ENCODE measurements at regions not wholly inside any gene's neighbourhood (a gene's known extent, or its start where the extent isn't known, plus 50 kb on each side); places are given as distances from the start of the nearest gene placed in this dataset.
"Not testable (repeated sequence)": the region's sequence is repeated elsewhere in the genome, so short reads cannot be mapped to it uniquely, and the experiment has no call there.

- DNase-seq (ENCODE audit: low read depth in 2 of 2), result not testable (repeated sequence)
Measured at GRCh38 chr4:30148828-30149227, 571.3 kb upstream of the PCDH7 start.

- DNase-seq (ENCODE audit: low read depth in 2 of 2), result not testable (repeated sequence)
Measured at GRCh38 chr4:30149539-30149938, 570.6 kb upstream of the PCDH7 start.

GRCh38 chr4:30153427-30153826 lies 566.7 kb upstream of the PCDH7 start:
- DNase-seq (ENCODE audit: low read depth in 2 of 2), result no peak

DNA sequence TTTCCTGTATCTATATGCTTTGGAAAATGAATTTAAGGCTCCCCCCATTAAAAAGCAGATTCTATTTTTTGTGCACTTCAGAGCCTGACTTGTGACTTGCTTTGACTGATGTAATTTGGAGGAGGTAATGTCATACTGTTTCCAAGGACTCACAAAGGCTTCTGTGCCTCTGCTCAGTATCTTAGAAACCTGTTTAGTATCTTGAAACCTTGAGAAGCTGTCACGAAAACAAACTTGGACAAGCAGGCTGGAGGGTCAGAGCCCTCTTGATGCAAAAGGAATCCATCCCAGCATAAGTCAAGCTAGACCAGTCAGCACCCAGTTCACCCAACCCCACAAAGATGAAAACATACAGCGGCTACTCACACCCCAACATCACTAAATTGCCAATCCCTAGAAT lies 560.0 kb upstream of the PCDH7 start:
- no peak for DNase-seq (ENCODE audit: low read depth in 2 of 2)

DNA sequence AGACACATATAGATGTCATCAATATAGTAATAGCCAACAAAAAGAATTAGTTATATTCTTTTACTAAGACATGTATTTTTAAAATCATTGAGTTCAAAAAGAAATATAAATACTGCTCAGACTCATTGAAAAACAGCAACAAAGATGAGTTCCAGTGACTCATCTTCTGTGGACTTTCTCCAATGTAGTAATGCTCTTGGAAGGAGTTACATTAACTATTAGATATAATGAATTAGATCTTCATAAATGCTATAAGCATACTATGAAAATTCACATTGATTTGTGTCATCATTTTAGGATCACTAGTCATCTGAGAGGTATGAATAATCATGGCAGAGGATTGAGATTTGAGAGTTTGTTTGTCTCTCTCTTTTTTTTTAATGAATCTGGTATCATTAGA lies 547.8 kb upstream of the PCDH7 start:
- DNase-seq (ENCODE audit: low read depth in 2 of 2), result no peak

DNA sequence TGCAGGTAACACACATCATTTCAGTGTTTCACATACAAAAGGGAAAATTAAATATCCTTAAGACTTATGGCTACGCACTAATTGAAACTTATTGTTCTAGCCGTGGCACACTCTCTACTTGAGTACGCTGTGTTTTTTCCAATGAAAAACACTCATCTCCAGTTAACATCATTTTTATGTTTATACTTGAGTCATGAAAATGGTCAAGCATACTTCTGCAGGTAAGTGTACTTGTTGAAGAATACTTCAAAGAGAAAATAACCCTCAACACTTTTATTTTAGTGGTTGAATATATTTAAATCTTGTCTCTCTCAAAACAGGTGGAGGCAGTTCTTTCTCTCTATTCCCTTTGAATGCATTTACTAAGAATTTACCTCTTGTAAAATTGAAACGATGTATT lies 538.7 kb upstream of the PCDH7 start:
- DNase-seq (ENCODE audit: low read depth in 2 of 2), result no peak

GRCh38 chr4:30181918-30182317 lies 538.3 kb upstream of the PCDH7 start:
- no peak for DNase-seq (ENCODE audit: low read depth in 2 of 2)

- no peak for DNase-seq (ENCODE audit: low read depth in 2 of 2)
Measured at GRCh38 chr4:30182786-30183185, 537.4 kb upstream of the PCDH7 start.

GRCh38 chr4:30191902-30192301 lies 528.3 kb upstream of the PCDH7 start:
- DNase-seq (ENCODE audit: low read depth in 2 of 2), result no peak

DNA sequence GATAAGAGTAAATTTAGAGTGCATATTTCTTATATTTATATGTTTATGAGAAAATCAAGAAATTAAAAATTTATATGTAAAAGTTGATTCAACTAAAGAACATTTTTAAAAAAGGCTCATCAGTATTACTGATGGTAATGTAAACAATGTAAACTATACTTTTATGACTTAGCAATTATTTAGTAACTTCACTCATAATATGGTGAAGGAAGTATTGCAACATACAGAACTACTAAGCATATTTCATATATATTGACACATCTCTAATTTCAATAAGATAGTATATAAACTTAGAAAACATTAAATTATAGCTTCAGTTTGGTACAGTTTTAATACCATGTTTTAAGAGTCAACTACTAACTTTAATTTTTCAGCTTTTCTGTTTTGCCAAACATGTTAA lies 512.8 kb upstream of the PCDH7 start:
- DNase-seq (ENCODE audit: low read depth in 2 of 2), result no peak

DNA sequence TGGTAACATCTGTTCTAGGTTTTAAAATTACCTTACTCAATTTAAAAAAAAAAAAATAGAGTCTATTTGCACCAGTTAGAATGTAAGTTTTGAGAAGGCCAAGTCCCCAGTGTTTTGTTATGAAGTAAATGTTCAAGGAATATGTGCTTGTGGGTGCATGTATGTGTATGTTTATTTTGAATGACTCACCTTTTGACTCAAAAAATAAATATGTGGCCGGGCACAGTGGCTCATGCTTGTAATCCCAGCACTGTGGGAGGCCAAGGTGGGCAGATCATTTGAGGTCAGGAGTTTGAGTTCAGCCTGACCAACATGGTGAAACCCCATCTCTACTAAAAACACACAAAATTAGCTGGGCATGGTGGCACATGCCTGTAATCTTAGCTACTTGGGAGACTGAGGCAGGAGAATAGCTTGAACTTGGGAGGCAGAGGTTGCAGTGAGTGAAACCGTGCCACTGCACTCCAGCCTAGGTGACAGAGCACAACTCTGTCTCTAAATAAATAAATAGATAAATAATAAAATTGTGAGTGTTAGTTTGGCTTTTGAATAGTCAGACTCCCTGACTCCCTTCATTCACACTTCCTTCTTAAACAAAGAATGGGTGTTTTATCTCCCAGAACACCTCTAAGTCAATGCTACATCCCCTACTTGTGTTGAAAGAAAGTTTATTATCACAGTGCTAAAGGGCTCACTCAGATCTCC lies 511.3 kb upstream of the PCDH7 start:
- DNase-seq (ENCODE audit: low read depth in 2 of 2), result no peak

- not testable (repeated sequence) for DNase-seq (ENCODE audit: low read depth in 2 of 2)
Measured at GRCh38 chr4:30215973-30216372, 504.2 kb upstream of the PCDH7 start.

DNA sequence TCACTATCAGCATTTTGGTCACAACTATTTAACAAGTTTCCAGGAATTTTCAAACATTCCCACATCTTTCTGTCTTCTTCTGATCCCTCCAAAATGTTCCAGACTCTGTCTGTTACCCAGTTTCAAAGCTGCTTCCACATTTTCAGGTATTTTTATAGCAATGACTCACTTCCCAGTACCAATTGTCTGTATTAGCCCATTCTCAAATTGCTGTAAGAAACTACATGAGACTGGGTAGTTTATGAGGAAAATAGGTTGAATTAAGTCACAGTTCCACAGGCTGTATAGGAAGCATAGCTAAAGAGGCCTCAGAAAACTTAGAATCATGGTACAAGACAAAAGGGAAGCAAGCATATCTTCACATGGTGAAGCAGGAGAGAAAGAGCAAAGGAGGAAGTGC lies 475.0 kb upstream of the PCDH7 start:
- DNase-seq (ENCODE audit: low read depth in 2 of 2), result no peak

DNA sequence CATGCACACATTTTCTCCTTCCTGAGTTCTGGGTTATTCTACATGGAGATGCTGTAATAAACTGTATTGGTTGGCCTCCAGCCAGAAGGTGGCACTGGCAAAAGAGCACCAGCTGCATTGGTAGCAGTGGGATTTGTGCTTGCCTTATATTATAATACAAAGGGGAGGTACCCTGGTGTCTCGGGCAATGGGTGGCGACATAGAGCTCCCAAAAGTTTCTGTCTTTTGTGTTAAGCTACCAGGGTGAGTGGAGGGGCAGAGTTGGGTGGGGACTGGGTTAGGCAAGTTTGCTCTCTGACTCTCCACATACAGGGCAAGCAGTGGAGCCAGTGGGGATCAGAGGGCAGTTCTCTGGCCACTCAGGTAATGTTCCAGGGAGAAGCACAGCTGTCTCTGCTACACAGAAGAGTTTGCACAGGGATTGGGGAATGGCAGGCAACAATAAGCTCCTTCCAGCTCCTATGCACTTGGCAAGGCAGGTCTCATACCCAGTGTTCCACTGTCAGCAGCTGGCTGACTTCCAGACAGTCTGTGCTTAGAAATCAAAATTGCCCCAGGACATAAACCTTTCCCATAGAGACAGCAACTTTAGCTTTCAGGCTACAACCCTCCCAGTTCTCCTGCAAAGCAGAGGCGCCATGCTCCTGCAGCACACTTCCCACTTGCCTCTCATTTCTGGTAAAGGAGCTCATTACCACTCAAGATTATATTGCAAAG lies 463.9 kb upstream of the PCDH7 start:
- DNase-seq (ENCODE audit: low read depth in 2 of 2), result no peak

DNA sequence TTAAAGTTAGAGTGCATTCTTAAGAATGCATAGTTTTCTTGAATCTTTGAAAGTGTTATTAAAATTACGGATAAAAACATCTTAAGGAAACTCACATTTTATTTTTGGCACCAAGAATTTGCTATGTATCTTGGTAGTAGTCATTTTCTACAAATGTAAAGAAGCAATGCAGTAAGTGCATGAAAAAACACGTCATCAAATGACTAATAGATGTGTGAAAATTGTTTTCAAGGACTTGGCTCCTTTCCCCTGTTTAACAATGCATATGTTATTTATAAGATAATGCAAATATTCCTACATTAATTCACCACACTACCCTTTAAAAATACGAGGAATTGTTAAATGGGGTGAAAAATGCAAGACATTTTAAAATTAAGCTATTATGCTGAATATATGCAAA lies 461.2 kb upstream of the PCDH7 start:
- DNase-seq (ENCODE audit: low read depth in 2 of 2), result no peak

DNA sequence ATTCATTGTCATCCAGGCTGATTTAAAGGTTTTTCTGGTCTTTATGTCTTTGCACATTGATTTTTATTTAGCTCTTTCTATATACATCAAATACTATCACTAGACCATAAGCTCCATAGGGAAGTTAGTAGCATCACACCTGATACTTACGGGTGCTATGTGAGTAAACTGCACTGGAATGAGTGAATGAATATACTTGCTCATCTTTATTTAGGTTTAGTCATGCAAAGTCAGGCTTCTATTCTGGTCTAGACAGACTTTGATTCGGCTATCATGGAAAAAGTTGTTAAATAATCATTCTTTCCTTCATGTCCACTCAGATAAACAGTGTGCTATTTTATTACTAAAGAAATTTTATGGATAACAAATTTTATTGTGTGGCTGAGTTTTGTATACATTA lies 457.8 kb upstream of the PCDH7 start:
- no peak for DNase-seq (ENCODE audit: low read depth in 2 of 2)

DNA sequence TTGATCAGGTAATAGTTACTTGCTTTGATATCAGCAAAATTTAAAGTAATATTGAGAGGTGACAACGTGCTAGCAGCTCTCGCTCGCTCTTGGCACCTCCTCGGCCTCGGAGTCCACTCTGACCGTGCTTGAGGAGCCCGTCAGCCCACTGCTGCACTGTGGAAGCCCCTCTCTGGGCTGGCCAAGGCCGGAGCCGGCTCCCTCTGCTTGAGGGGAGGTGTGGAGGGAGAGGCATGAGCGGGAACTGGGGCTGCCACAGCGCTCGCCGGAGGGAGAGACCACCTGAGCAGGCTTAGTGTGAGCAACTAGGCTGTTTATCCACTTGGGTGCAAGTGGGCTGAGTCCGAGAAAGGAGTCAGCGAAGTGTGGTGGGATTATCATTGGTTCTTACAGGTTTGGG lies 455.7 kb upstream of the PCDH7 start:
- no peak for DNase-seq (ENCODE audit: low read depth in 2 of 2)

DNA sequence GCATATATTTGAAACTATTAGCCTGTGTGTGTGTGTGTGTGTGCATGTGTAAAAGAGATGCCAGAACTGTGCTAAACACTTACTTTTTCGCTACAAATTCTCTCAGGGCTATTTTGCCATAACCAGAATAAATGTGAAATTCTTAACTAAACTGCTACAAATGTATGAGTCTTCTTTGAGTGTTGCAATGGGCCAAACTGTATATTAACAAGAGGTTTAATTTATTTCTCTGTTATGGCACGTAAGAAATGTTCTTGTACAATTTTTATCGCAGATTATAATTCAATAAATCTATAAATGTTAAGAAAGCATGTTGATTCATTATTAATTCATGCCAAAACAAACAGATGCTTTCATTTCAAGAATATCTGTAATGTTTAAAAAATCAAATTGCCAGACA lies 454.5 kb upstream of the PCDH7 start:
- no peak for DNase-seq (ENCODE audit: low read depth in 2 of 2)

DNA sequence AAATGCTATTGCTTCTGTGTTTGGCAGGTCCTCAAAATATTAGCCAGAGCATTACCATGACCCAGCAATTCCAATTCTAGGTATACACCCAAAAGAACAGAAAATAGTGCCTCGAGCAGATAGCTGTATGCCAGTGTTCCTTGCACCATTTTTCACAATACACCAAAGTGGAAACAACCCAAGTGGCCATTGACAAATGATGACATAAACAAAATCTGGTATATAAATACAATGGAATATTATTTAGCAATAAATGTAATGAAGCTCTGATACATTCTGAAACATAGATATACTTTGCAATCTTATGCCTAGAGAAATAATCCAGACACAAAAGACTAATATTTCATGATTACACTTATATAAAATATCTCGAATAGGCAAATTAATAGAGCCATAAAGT lies 451.8 kb upstream of the PCDH7 start:
- DNase-seq (ENCODE audit: low read depth in 2 of 2), result no peak

DNA sequence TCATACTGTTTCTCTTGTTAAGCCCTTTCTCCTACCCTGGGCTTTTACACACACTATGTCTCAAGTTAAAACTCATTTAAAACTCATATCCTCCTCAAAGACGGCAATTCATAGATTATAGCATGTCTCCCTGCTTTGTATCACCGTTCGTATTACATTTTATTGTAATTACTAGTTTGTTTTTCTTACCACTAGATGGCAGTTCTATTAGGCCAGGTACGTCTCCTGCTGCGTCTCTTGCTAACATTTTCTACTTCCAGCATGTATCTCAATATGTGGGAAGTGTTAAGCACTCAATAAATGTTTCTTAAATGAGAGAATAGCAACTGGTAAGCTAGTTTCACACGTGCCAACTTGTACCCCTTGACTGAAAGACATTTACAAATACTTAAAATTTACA lies 450.3 kb upstream of the PCDH7 start:
- no peak for DNase-seq (ENCODE audit: low read depth in 2 of 2)

DNA sequence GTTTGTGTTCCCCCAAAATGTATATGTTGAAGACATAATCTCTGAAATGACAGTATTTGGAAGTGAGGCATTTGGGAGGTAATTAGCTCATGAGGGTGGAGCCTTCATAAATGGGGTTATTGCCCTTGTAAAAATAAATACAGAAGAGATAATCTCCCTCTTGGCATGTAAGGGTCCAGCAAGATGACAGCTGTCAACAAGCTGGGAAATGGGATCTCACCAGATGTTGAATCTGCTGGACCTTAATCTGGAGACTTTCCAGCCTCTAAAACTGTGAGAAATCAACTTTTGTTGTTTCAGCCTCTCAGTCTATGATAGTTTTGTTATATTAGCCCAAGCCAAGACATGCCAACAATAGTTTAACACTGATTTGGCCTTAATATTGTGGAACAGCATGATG lies 438.2 kb upstream of the PCDH7 start:
- no peak for DNase-seq (ENCODE audit: low read depth in 2 of 2)

DNA sequence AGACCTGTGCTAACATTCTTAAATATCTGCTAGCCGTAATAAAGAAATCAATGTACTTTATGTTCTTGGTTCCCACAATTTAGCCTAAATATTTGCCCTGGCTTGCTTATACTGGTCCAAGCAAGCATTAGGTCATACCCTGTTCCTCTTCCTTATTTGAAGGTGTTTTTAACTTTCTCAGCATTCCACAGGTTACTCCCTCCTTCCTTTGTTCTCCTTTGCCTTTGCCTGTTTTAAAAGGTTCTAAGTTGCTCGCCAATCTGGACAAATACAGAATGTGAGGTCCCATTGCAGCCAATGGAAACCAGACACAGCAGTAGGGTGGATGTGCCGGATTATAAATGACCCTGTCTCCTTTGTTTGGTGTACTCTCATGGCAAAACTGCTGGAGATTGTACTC lies 436.8 kb upstream of the PCDH7 start:
- DNase-seq (ENCODE audit: low read depth in 2 of 2), result no peak

GRCh38 chr4:30294295-30294694 lies 425.9 kb upstream of the PCDH7 start:
- DNase-seq (ENCODE audit: low read depth in 2 of 2), result no peak

DNA sequence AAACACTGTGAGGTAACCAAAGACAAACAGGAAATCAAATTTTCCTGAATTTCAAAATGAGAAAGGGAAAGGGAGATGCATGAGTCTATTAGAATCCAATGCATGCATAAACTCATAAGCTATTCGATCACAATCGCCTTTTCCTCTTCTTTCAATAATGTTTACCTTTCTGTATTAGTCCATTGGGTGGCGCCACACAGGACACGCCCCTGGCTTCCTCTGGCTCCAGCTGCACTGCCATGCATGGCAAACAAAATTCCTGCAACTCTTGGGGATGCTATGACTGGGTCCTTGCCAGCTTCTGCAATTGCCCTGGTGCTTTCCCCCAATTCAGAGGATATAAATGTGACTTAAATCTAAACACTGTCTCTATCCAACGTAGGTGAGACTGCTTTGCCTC lies 424.5 kb upstream of the PCDH7 start:
- no peak for DNase-seq (ENCODE audit: low read depth in 2 of 2)

Data from stimulated activated CD4-positive, alpha-beta T cell treated with anti-CD3 and anti-CD28 coated beads, Interleukin-15, amount 100 ng/mL, for 48 hours (primary cell).